ENCODE measurements at regions not wholly inside any gene's neighbourhood (a gene's known extent, or its start where the extent isn't known, plus 50 kb on each side); places are given as distances from the start of the nearest gene placed in this dataset.
A peak's percentile ranks its signal among the peaks of the same experiment; 100 is the strongest.
"Not testable (repeated sequence)": the region's sequence is repeated elsewhere in the genome, so short reads cannot be mapped to it uniquely, and the experiment has no call there.

- no peaks in the 10 kb centered on the region for H3K27me3 ChIP-seq (ENCODE audit: control insufficient read depth, insufficient read depth, low read length)
- peaks cover 10% of the 10 kb centered on the region for H3K9me3 ChIP-seq (ENCODE audit: control insufficient read depth, insufficient read depth, low read length)
- H3K9ac ChIP-seq (ENCODE audit: low read depth, low read length) = peak overlapping the region; percentile 44; the same call in 1 of the 2 replicates
- H3K4me1 ChIP-seq (ENCODE audit: control insufficient read depth, insufficient read depth, low read length) = peaks cover 60% of the 10 kb centered on the region
- 0 out of 2 replicates have a peak, but pooled peaks cover 4% of the 10 kb centered on the region for H3K36me3 ChIP-seq (ENCODE audit: control insufficient read depth, insufficient read depth, low read length)
- H3K4me3 ChIP-seq (ENCODE audit: low read depth, low read length) = peak overlapping the region; percentile 18; the same call in 1 of the 2 replicates
- H3K27ac ChIP-seq (ENCODE audit: low read depth, low read length) = peak overlapping the region; percentile 90
Observed at GRCh38 chrX:88991583-88992132, 244.6 kb downstream of the CPXCR1 start.

- Histone ChIP-seq H3K27me3 (ENCODE audit: control insufficient read depth, insufficient read depth, low read length) (no peaks in the 10 kb centered on the region), H3K4me1 (ENCODE audit: control insufficient read depth, insufficient read depth, low read length) (no peaks in the 10 kb centered on the region), H3K9ac (ENCODE audit: low read depth, low read length) (no peak overlapping the region), H3K27ac (ENCODE audit: low read depth, low read length) (no peak overlapping the region), H3K9me3 (ENCODE audit: control insufficient read depth, insufficient read depth, low read length) (no peaks in the 10 kb centered on the region), H3K36me3 (ENCODE audit: control insufficient read depth, insufficient read depth, low read length) (no peaks in the 10 kb centered on the region), H3K4me3 (ENCODE audit: low read depth, low read length) (no peak overlapping the region)
Observed at GRCh38 chrX:89021964-89022363, 274.9 kb downstream of the CPXCR1 start.

- H3K27me3 ChIP-seq (ENCODE audit: control insufficient read depth, insufficient read depth, low read length) = no peaks in the 10 kb centered on the region
- peaks cover 42% of the 10 kb centered on the region for H3K9me3 ChIP-seq (ENCODE audit: control insufficient read depth, insufficient read depth, low read length)
- no peak overlapping the region for H3K9ac ChIP-seq (ENCODE audit: low read depth, low read length)
- H3K4me3 ChIP-seq (ENCODE audit: low read depth, low read length) = no peak overlapping the region
- no peaks in the 10 kb centered on the region for H3K36me3 ChIP-seq (ENCODE audit: control insufficient read depth, insufficient read depth, low read length)
- no peaks in the 10 kb centered on the region for H3K4me1 ChIP-seq (ENCODE audit: control insufficient read depth, insufficient read depth, low read length)
- no peak overlapping the region for H3K27ac ChIP-seq (ENCODE audit: low read depth, low read length)
Observed at GRCh38 chrX:89033723-89034122, 286.7 kb downstream of the CPXCR1 start.

- no peak overlapping the region for H3K4me3 ChIP-seq (ENCODE audit: low read depth, low read length)
- peaks cover 42% of the 10 kb centered on the region for H3K9me3 ChIP-seq (ENCODE audit: control insufficient read depth, insufficient read depth, low read length)
- no peak overlapping the region for H3K27ac ChIP-seq (ENCODE audit: low read depth, low read length)
- no peak overlapping the region for H3K9ac ChIP-seq (ENCODE audit: low read depth, low read length)
- no peaks in the 10 kb centered on the region for H3K4me1 ChIP-seq (ENCODE audit: control insufficient read depth, insufficient read depth, low read length)
- no peaks in the 10 kb centered on the region for H3K36me3 ChIP-seq (ENCODE audit: control insufficient read depth, insufficient read depth, low read length)
- no peaks in the 10 kb centered on the region for H3K27me3 ChIP-seq (ENCODE audit: control insufficient read depth, insufficient read depth, low read length)
Observed at GRCh38 chrX:89034679-89035078, 287.7 kb downstream of the CPXCR1 start.

- no peaks in the 10 kb centered on the region for H3K36me3 ChIP-seq (ENCODE audit: control insufficient read depth, insufficient read depth, low read length)
- H3K9ac ChIP-seq (ENCODE audit: low read depth, low read length) = no peak overlapping the region
- H3K27ac ChIP-seq (ENCODE audit: low read depth, low read length) = no peak overlapping the region
- no peaks in the 10 kb centered on the region for H3K4me1 ChIP-seq (ENCODE audit: control insufficient read depth, insufficient read depth, low read length)
- H3K27me3 ChIP-seq (ENCODE audit: control insufficient read depth, insufficient read depth, low read length) = no peaks in the 10 kb centered on the region
- peaks cover 19% of the 10 kb centered on the region for H3K9me3 ChIP-seq (ENCODE audit: control insufficient read depth, insufficient read depth, low read length)
- no peak overlapping the region for H3K4me3 ChIP-seq (ENCODE audit: low read depth, low read length)
Observed at GRCh38 chrX:89053223-89053622, 306.2 kb downstream of the CPXCR1 start.

DNA sequence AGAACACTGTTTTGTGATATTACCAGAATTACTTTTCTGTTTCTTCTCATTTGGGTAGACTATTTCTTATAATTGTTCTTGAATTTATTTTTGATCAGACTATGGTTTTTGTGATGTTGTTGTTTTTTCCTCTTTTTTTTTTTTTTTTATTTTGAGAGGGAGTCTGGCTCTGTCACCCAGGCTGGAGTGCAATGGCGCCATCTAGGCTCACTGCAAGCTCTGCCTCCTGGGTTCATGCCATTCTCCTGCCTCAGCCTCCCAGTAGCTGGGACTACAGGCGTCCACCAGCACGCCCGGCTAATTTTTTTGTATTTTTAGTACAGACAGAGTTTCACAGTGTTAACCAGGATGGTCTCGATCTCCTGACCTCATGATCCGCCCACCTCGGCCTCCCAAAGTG is 352.6 kb downstream of the CPXCR1 start:
- H3K9ac ChIP-seq (ENCODE audit: low read depth, low read length); H3K4me3 ChIP-seq (ENCODE audit: low read depth, low read length): not testable (repeated sequence)

DNA sequence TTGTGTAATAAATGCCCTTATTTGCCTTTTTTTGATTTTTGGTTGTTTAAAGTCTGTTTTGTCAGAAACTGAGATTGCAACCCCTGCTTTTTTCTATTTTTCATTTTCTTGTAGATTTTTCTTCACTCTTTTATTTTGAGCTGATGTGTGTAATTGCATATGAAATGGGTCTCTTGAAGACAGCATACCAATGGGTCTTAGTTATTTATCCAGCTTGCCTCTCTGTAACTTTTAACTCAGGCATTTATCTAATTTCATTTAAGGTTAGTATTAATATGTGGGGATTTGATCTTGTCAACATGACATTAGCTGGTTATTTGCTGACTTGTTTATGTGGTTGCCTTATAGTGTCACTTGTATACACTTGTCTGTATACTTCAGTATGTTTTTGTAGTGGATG is 378.0 kb downstream of the CPXCR1 start:
- Histone ChIP-seq H3K27ac (ENCODE audit: low read depth, low read length) (no peak overlapping the region), H3K9me3 (ENCODE audit: control insufficient read depth, insufficient read depth, low read length) (peaks cover 17% of the 10 kb centered on the region; the same call in 1 of the 2 replicates), H3K4me3 (ENCODE audit: low read depth, low read length) (no peak overlapping the region), H3K27me3 (ENCODE audit: control insufficient read depth, insufficient read depth, low read length) (no peaks in the 10 kb centered on the region), H3K9ac (ENCODE audit: low read depth, low read length) (no peak overlapping the region), H3K4me1 (ENCODE audit: control insufficient read depth, insufficient read depth, low read length) (no peaks in the 10 kb centered on the region), H3K36me3 (ENCODE audit: control insufficient read depth, insufficient read depth, low read length) (no peaks in the 10 kb centered on the region)

More for the DNA sequence above, 352.6 kb downstream of the CPXCR1 start:
- H3K27me3 ChIP-seq (ENCODE audit: control insufficient read depth, insufficient read depth, low read length); H3K4me1 ChIP-seq (ENCODE audit: control insufficient read depth, insufficient read depth, low read length); H3K9me3 ChIP-seq (ENCODE audit: control insufficient read depth, insufficient read depth, low read length); H3K27ac ChIP-seq (ENCODE audit: low read depth, low read length); H3K36me3 ChIP-seq (ENCODE audit: control insufficient read depth, insufficient read depth, low read length): not testable (repeated sequence)
